Breast epithelium (tissue), 4 donors: ENCODE measurements at regions not wholly inside any gene's neighbourhood (a gene's known extent, or its start where the extent isn't known, plus 50 kb on each side); places are given as distances from the start of the nearest gene placed in this dataset.

Experiments used
- DNase-seq, 2 donors: peaks; one replicate each; pipeline ENCODE4 v3.0.0-alpha.2; 2019; ENCODE audit warnings: low spot score in 2 of 2
- H3K27ac ChIP-seq, 2 donors: fragments of 200-600 bp; sonication (generic) in 1 of 2; one replicate each; pipeline ENCODE4 v1.5.1; 2016 to 2019; ENCODE audit warnings: mild to moderate bottlenecking in 1 of 2
- H3K27me3 ChIP-seq, 2 donors: fragments of 200-600 bp; sonication (generic) in 1 of 2; one replicate each; pipeline versions ENCODE4 v1.5.1 to v1.6.0; 2017 to 2019; ENCODE audit warnings: control low read depth in 1 of 2, mild to moderate bottlenecking in 1 of 2
- H3K36me3 ChIP-seq: fragments of 200-600 bp; one replicate; pipeline ENCODE4 v1.5.1; 2019
- H3K4me1 ChIP-seq, 2 donors: fragments of 200-600 bp; sonication (generic); one replicate each; pipeline ENCODE4 v1.5.1; 2016 to 2019; ENCODE audit warnings: control low read depth in 1 of 2
- H3K4me3 ChIP-seq, 3 donors: fragments of 200-600 bp; sonication (generic); 1 replicate in 2 of 3; 2 replicates in 1 of 3; pipeline ENCODE4 v1.5.1; 2016 to 2019; ENCODE audit warnings: mild to moderate bottlenecking in 3 of 3, moderate library complexity in 2 of 3
- H3K9me3 ChIP-seq, 2 donors: fragments of 200-600 bp; sonication (generic) in 1 of 2; one replicate each; pipeline ENCODE4 v1.5.1; 2016 to 2019; ENCODE audit warnings: control low read depth in 1 of 2
- CTCF ChIP-seq, 3 donors: fragments of 450-650 bp; IDR thresholded peaks; one replicate each; pipeline ENCODE4 v1.5.1; 2016 to 2017; ENCODE audit warnings: antibody characterized with exemption in 3 of 3, mild to moderate bottlenecking in 3 of 3, moderate library complexity in 3 of 3
- POLR2A ChIP-seq: fragments of 450-650 bp; IDR thresholded peaks from one replicate; pipeline ENCODE4 v1.6.1; 2016; ENCODE audit warnings: antibody characterized with exemption, mild to moderate bottlenecking, moderate library complexity
- POLR2AphosphoS5 ChIP-seq, 3 donors: sonication (generic); formaldehyde crosslinking; IDR thresholded peaks; one replicate each; pipeline ENCODE4 v1.6.1; 2017; ENCODE audit warnings: antibody characterized with exemption in 3 of 3
- intact Hi-C: fragments of 100-400 bp; cut with DNase I; formaldehyde crosslinking; loops from one replicate; pipeline ENCODE4 v1.15.1; 2023; ENCODE audit warnings: low total_unique reads

DNA sequence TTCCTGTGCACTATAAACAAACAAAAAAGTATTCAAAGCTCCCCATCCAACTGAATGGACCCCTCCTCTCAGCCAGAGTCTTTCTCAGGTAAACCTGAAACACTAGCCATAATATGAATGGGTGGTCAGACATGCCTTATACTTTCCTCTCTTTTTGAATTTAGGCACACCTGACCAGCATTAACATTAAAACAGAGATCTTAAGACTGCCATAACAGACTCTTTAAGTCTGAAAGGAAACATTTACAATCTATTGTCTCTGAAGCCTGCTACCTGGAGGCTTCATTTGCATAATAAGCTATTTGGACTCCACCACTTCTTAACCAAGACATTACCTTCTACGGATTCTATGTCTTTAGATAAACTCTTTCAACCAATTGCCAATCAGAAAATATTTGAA lies 56.9 kb upstream of the SPIN4 start:
- peaks cover 0 to 6% of the 10 kb centered on the region in 2 donors for H3K27me3 ChIP-seq
- no peaks in the 10 kb centered on the region for H3K36me3 ChIP-seq
- H3K4me1 ChIP-seq: no peaks in the 10 kb centered on the region
- peaks cover 0 to 10% of the 10 kb centered on the region in 2 donors for H3K9me3 ChIP-seq
- no peak overlapping the region for H3K27ac ChIP-seq
- H3K4me3 ChIP-seq: no peak overlapping the region
- TF ChIP-seq CTCF (IDR thresholded peaks at IDR 0.05) (no peak), POLR2A (no peak), POLR2AphosphoS5 (IDR thresholded peaks at IDR 0.05) (no peak)
- intact Hi-C loops: no loop called here
- no peak for DNase-seq

- Histone ChIP-seq H3K27ac (no peak overlapping the region), H3K36me3 (no peaks in the 10 kb centered on the region), H3K9me3 (peaks cover 0 to 10% of the 10 kb centered on the region in 2 donors), H3K4me3 (no peak overlapping the region), H3K27me3 (peaks cover 0 to 3% of the 10 kb centered on the region in 2 donors), H3K4me1 (no peaks in the 10 kb centered on the region)
- TF ChIP-seq POLR2A: no peak
- no peak for TF ChIP-seq POLR2AphosphoS5 (IDR thresholded peaks at IDR 0.05)
- no peak for TF ChIP-seq CTCF (IDR thresholded peaks at IDR 0.05)
- DNase-seq: no peak
- intact Hi-C loops: no loop called here
Measured at GRCh38 chrX:63404332-63404731, 53.2 kb upstream of the SPIN4 start.

DNA sequence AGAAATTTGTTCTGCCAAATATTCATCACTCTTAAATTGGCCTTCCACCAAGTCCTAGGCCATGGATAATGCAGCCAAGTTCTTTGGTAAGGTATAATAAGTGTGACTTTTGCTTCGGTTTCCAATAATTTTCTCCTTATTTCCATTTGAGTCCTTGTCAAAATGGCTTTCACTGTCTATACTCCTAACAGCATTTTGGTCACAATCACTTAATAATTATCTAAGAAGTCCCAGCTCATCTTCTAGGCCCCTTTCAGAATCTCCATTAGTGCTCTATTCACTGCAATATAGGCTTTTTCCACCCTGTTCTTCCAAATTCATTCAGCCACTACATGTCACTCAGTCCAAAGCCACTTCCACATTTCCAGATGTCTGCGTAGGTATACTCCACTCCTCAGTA lies 51.0 kb upstream of the SPIN4 start:
- Histone ChIP-seq H3K4me1 (no peaks in the 10 kb centered on the region), H3K4me3 (no peak overlapping the region), H3K9me3 (peaks cover 0 to 10% of the 10 kb centered on the region in 2 donors), H3K27me3 (no peaks in the 10 kb centered on the region), H3K36me3 (no peaks in the 10 kb centered on the region), H3K27ac (no peak overlapping the region)
- intact Hi-C loops: no loop called here
- TF ChIP-seq POLR2AphosphoS5 (IDR thresholded peaks at IDR 0.05): no peak
- DNase-seq: no peak
